PC-3 (cell line): ENCODE measurements at regions not wholly inside any gene's neighbourhood (a gene's known extent, or its start where the extent isn't known, plus 50 kb on each side); places are given as distances from the start of the nearest gene placed in this dataset.
A peak's percentile ranks its signal among the peaks of the same experiment; 100 is the strongest.

Source experiments
- ATAC-seq: fragments of 200-7000 bp; cut with Tn5 transposase; 2 replicates; pipeline ENCODE4 v1.9.1; 2020; ENCODE audit warnings: mild to moderate bottlenecking, moderate library complexity
- BruUV-seq: library from RNA; stranded (reverse); fragments of 400-500 nt; replicated peaks from 2 replicates; lab custom pipeline; 2021; lab: Mats Ljungman, UMichigan
- CTCF ChIA-PET: fragments of 300-600 bp; sonication (Branson Sonifier 250); formaldehyde crosslinking; loops from one replicate; lab custom pipeline; 2022; ENCODE audit warnings: antibody characterized with exemption; lab: Charles Lee
- POLR2A ChIA-PET: fragments of 300-600 bp; sonication (Branson Sonifier 250); formaldehyde crosslinking; loops from one replicate; lab custom pipeline; 2022; ENCODE audit warnings: antibody characterized with exemption; ENCODE audit not compliant: unreplicated experiment; lab: Charles Lee
- DNase-seq: peaks from one replicate; pipeline ENCODE4 v3.0.0-alpha.2; 2015
- H2AFZ ChIP-seq: fragments of 300-600 bp; sonication (generic); 2 replicates; pipeline ENCODE4 v1.6.0; 2016; ENCODE audit warnings: antibody characterized with exemption, low read length
- H3F3A ChIP-seq: fragments of 300-600 bp; sonication (generic); one replicate; pipeline ENCODE4 v1.6.0; 2017; ENCODE audit warnings: antibody characterized with exemption, low read length, control low read depth, mild to moderate bottlenecking; ENCODE audit not compliant: unreplicated experiment
- H3K27ac ChIP-seq: fragments of 300-600 bp; sonication (generic); 2 replicates; pipeline ENCODE4 v1.5.1; 2016; ENCODE audit warnings: mild to moderate bottlenecking, low read length
- H3K27me3 ChIP-seq: fragments of 300-600 bp; sonication (generic); 2 replicates; pipeline ENCODE4 v1.6.1; 2016; ENCODE audit warnings: low read length, mixed read lengths
- H3K36me3 ChIP-seq: fragments of 300-600 bp; sonication (generic); 2 replicates; pipeline ENCODE4 v1.6.1; 2016; ENCODE audit warnings: low read depth, mixed run types, low read length, mixed read lengths
- H3K4me1 ChIP-seq: fragments of 300-600 bp; sonication (generic); 2 replicates; pipeline ENCODE4 v1.5.1; 2016; ENCODE audit warnings: low read length; ENCODE audit not compliant: insufficient read depth
- H3K4me2 ChIP-seq: fragments of 300-600 bp; sonication (generic); 2 replicates; pipeline ENCODE4 v1.6.0; 2016; ENCODE audit warnings: low read length
- H3K4me3 ChIP-seq: fragments of 300-600 bp; sonication (generic); 2 replicates; pipeline ENCODE4 v1.5.1; 2016; ENCODE audit warnings: mild to moderate bottlenecking, low read length, mixed read lengths
- H3K79me2 ChIP-seq: fragments of 300-600 bp; sonication (generic); 2 replicates; pipeline ENCODE4 v1.6.1; 2017; ENCODE audit warnings: low read length, mixed read lengths
- H3K9ac ChIP-seq: fragments of 300-600 bp; sonication (generic); 2 replicates; pipeline ENCODE4 v1.6.0; 2016; ENCODE audit warnings: mild to moderate bottlenecking, low read length
- H3K9me2 ChIP-seq: fragments of 300-600 bp; sonication (generic); replicated peaks from 2 replicates; pipeline ENCODE4 v1.6.1; 2016; ENCODE audit warnings: mixed run types, low read length, mixed read lengths
- H3K9me3 ChIP-seq: fragments of 300-600 bp; sonication (generic); 2 replicates; pipeline ENCODE4 v1.6.1; 2016; ENCODE audit warnings: low read length, mixed read lengths
- H4K20me1 ChIP-seq: fragments of 300-600 bp; sonication (generic); 2 replicates; pipeline ENCODE4 v1.6.1; 2016; ENCODE audit warnings: low read length, mixed read lengths
- CTCF ChIP-seq: fragments of 300-600 bp; sonication (generic); conservative IDR thresholded peaks from 2 replicates; pipeline ENCODE4 v1.5.1; 2017; ENCODE audit warnings: antibody characterized with exemption, low read depth, mild to moderate bottlenecking, low read length
- EZH2 ChIP-seq: fragments of 300-600 bp; sonication (generic); IDR thresholded peaks from one replicate; pipeline ENCODE4 v1.6.1; 2017; ENCODE audit warnings: antibody characterized with exemption, mild to moderate bottlenecking, low read length; ENCODE audit not compliant: unreplicated experiment
- EZH2phosphoT487 ChIP-seq: fragments of 300-600 bp; sonication (generic); IDR thresholded peaks from 2 replicates; pipeline ENCODE4 v1.6.1; 2018; ENCODE audit warnings: mild to moderate bottlenecking, antibody characterized with exemption, low read length, borderline replicate concordance
- intact Hi-C: fragments of 100-400 bp; cut with micrococcal nuclease; formaldehyde crosslinking; loops from 2 replicates; pipeline ENCODE4 v1.9.0; 2023

- no peaks in the 10 kb centered on the region for H3K4me1 ChIP-seq
- BruUV-seq = no TSS peak
- H3K27me3 ChIP-seq = peaks cover 35% of the 10 kb centered on the region
- H2AFZ ChIP-seq = no peak overlapping the region
- POLR2A ChIA-PET = no interaction called here
- DNase-seq = no peak
- intact Hi-C loops = no loop called here
- H3K4me2 ChIP-seq = no peak overlapping the region
- no peak for TF ChIP-seq CTCF
- no peak overlapping the region for H3K9ac ChIP-seq
- CTCF ChIA-PET = no interaction called here
- H4K20me1 ChIP-seq = no peaks in the 10 kb centered on the region
- H3K4me3 ChIP-seq = no peak overlapping the region
- H3K27ac ChIP-seq = no peak overlapping the region
- no peaks in the 10 kb centered on the region for H3K36me3 ChIP-seq
- no peaks in the 10 kb centered on the region for H3K9me2 ChIP-seq
- no peaks in the 10 kb centered on the region for H3K79me2 ChIP-seq
- no peaks in the 10 kb centered on the region for H3K9me3 ChIP-seq
- H3F3A ChIP-seq = no peaks in the 10 kb centered on the region
- ATAC-seq = no peak
These were observed 279.2 kb upstream of the FERMT1 start for GRCh38 chr20:6401893-6402557.

DNA sequence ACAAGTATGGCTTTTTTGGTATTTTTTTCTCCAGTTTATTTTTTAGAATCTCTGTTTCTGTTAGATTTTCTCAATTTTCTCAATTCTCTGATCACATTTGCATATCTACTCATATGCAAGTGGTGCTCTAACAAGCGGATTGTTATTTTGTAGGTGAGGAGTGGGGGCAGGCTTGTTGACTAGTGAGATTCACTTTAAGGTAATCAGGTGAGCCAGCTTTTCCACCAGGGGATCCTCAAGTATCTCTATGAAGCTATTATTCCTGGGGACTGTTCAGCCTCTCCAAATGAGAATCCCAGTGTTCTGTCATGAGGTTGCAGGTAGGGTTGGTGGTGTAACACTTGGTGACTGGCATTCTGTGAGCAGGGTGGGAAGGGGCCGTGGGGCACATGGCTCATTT is 274.3 kb upstream of the FERMT1 start:
- no peaks in the 10 kb centered on the region for H3F3A ChIP-seq
- H3K27ac ChIP-seq = no peak overlapping the region
- H3K9ac ChIP-seq = no peak overlapping the region
- ATAC-seq (no peak), DNase-seq (no peak)
- H3K9me2 ChIP-seq = no peaks in the 10 kb centered on the region
- H3K9me3 ChIP-seq = no peaks in the 10 kb centered on the region
- no peak overlapping the region for H2AFZ ChIP-seq
- intact Hi-C loops = no loop called here
- no TSS peak for BruUV-seq
- H3K36me3 ChIP-seq = no peaks in the 10 kb centered on the region
- no peak for TF ChIP-seq CTCF
- no peak overlapping the region for H3K4me2 ChIP-seq
- no peaks in the 10 kb centered on the region for H3K4me1 ChIP-seq
- no peak overlapping the region for H3K4me3 ChIP-seq
- CTCF ChIA-PET = no interaction called here
- no peaks in the 10 kb centered on the region for H3K79me2 ChIP-seq
- POLR2A ChIA-PET = no interaction called here
- no peaks in the 10 kb centered on the region for H4K20me1 ChIP-seq
- H3K27me3 ChIP-seq = peaks cover 35% of the 10 kb centered on the region

DNA sequence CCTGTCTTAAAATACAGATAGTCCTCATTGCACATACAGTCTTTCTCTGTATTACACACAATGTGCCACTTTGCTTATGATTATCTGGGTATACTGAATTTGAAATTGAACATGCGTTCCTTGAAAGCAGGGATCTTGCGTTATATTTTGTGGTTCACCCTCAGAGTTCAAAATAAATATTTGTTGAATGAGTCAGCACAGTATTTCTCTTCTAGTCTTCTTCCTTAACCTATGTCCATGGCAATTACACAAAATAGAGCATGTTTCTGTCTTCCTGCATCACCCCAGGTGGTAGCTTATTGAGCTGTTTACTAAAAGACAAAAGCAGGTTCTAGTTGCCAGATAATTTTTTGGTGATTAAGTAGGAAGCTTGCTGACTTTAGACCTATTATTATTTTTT is 272.9 kb upstream of the FERMT1 start:
- H3F3A ChIP-seq = no peaks in the 10 kb centered on the region
- H3K27me3 ChIP-seq = peaks cover 49% of the 10 kb centered on the region
- H3K4me1 ChIP-seq = no peaks in the 10 kb centered on the region
- no peak overlapping the region for H2AFZ ChIP-seq
- no peak overlapping the region for H3K27ac ChIP-seq
- CTCF ChIA-PET = no interaction called here
- H3K36me3 ChIP-seq = no peaks in the 10 kb centered on the region
- BruUV-seq = no TSS peak
- DNase-seq (peak; percentile 80), ATAC-seq (no peak)
- no peak overlapping the region for H3K4me2 ChIP-seq
- TF ChIP-seq CTCF (no peak), EZH2phosphoT487 (no peak), EZH2 (no peak)
- H3K9me2 ChIP-seq = no peaks in the 10 kb centered on the region
- H3K9me3 ChIP-seq = no peaks in the 10 kb centered on the region
- H3K79me2 ChIP-seq = no peaks in the 10 kb centered on the region
- no peak overlapping the region for H3K4me3 ChIP-seq
- no peaks in the 10 kb centered on the region for H4K20me1 ChIP-seq
- intact Hi-C loops = no loop called here
- H3K9ac ChIP-seq = no peak overlapping the region
- POLR2A ChIA-PET = no interaction called here
